ENCODE measurements at regions not wholly inside any gene's neighbourhood (a gene's known extent, or its start where the extent isn't known, plus 50 kb on each side); places are given as distances from the start of the nearest gene placed in this dataset.

GRCh38 chr5:68088302-68088701 lies 127.3 kb upstream of the PIK3R1 start:
- Histone ChIP-seq H3K4me3 (ENCODE audit: insufficient read depth, low read depth, low read length) (no peak overlapping the region), H3K36me3 (replicated peaks; ENCODE audit: control insufficient read depth, insufficient read depth, low read length) (no peaks in the 10 kb centered on the region), H3K27me3 (ENCODE audit: control insufficient read depth, insufficient read depth, low read length) (no peaks in the 10 kb centered on the region)
- DNase-seq: no peak

- Histone ChIP-seq H3K4me3 (ENCODE audit: insufficient read depth, low read depth, low read length) (no peak overlapping the region), H3K27me3 (ENCODE audit: control insufficient read depth, insufficient read depth, low read length) (no peaks in the 10 kb centered on the region), H3K36me3 (replicated peaks; ENCODE audit: control insufficient read depth, insufficient read depth, low read length) (no peaks in the 10 kb centered on the region)
- DNase-seq: no peak
Observed at GRCh38 chr5:68087866-68088265, 127.7 kb upstream of the PIK3R1 start.

GRCh38 chr5:68086857-68087256 lies 128.7 kb upstream of the PIK3R1 start:
- Histone ChIP-seq H3K27me3 (ENCODE audit: control insufficient read depth, insufficient read depth, low read length) (no peaks in the 10 kb centered on the region), H3K36me3 (replicated peaks; ENCODE audit: control insufficient read depth, insufficient read depth, low read length) (no peaks in the 10 kb centered on the region), H3K4me3 (ENCODE audit: insufficient read depth, low read depth, low read length) (no peak overlapping the region)
- DNase-seq: no peak

- DNase-seq: no peak
- no peaks in the 10 kb centered on the region for H3K27me3 ChIP-seq (ENCODE audit: control insufficient read depth, insufficient read depth, low read length)
- no peak overlapping the region for H3K4me3 ChIP-seq (ENCODE audit: insufficient read depth, low read depth, low read length)
- H3K36me3 ChIP-seq (replicated peaks; ENCODE audit: control insufficient read depth, insufficient read depth, low read length): no peaks in the 10 kb centered on the region
Observed at GRCh38 chr5:68086439-68086838, 129.1 kb upstream of the PIK3R1 start.

- Histone ChIP-seq H3K36me3 (replicated peaks; ENCODE audit: control insufficient read depth, insufficient read depth, low read length) (no peaks in the 10 kb centered on the region), H3K4me3 (ENCODE audit: insufficient read depth, low read depth, low read length) (no peak overlapping the region), H3K27me3 (ENCODE audit: control insufficient read depth, insufficient read depth, low read length) (no peaks in the 10 kb centered on the region)
- no peak for DNase-seq
Observed at GRCh38 chr5:68084396-68084795, 131.2 kb upstream of the PIK3R1 start.

DNA sequence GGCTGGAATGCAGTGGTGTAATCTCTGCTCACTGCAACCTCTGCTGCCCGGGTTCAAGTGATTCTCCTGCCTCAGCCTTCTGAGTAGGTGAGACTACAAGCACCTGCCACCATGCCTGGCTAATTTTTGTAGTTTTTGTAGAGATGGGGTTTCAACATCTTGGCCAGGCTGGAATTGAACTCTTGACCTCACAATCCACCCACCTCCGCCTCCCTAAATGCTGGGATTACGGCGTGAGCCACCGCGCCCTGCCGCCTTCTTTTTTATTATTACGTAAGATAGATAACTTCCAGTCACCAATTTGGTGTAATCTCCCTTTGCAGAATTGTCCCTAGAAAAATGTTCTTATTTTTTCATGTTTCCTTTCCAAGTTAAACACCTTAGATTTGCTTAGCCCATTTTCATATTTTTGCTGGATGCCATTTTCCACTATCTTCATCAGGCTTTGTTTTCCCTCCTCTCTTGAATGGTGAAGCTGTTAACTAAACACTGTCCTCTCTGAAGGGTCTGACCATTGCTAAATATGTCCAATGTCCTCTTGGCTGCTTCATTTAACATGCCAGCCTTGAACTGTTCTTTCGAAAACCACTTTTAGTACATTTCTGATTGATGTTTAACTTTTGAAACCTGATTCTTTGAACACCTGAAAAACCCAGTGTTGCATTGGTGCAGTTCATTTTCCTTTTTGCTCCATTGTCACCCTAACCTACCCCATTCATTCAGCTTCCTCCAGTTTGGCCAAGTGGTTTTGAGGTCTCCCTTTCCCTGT lies 135.1 kb upstream of the PIK3R1 start:
- no peak for DNase-seq
- Histone ChIP-seq H3K27me3 (ENCODE audit: control insufficient read depth, insufficient read depth, low read length) (no peaks in the 10 kb centered on the region), H3K4me3 (ENCODE audit: insufficient read depth, low read depth, low read length) (no peak overlapping the region), H3K36me3 (replicated peaks; ENCODE audit: control insufficient read depth, insufficient read depth, low read length) (no peaks in the 10 kb centered on the region)

GRCh38 chr5:68077349-68077894 lies 138.1 kb upstream of the PIK3R1 start:
- Histone ChIP-seq H3K27me3 (ENCODE audit: control insufficient read depth, insufficient read depth, low read length) (no peaks in the 10 kb centered on the region), H3K4me3 (ENCODE audit: insufficient read depth, low read depth, low read length) (no peak overlapping the region), H3K36me3 (replicated peaks; ENCODE audit: control insufficient read depth, insufficient read depth, low read length) (no peaks in the 10 kb centered on the region)
- no peak for DNase-seq

- H3K27me3 ChIP-seq (ENCODE audit: control insufficient read depth, insufficient read depth, low read length): no peaks in the 10 kb centered on the region
- H3K36me3 ChIP-seq (replicated peaks; ENCODE audit: control insufficient read depth, insufficient read depth, low read length): no peaks in the 10 kb centered on the region
- no peak overlapping the region for H3K4me3 ChIP-seq (ENCODE audit: insufficient read depth, low read depth, low read length)
- no peak for DNase-seq
Observed at GRCh38 chr5:68074633-68075032, 140.9 kb upstream of the PIK3R1 start.

DNA sequence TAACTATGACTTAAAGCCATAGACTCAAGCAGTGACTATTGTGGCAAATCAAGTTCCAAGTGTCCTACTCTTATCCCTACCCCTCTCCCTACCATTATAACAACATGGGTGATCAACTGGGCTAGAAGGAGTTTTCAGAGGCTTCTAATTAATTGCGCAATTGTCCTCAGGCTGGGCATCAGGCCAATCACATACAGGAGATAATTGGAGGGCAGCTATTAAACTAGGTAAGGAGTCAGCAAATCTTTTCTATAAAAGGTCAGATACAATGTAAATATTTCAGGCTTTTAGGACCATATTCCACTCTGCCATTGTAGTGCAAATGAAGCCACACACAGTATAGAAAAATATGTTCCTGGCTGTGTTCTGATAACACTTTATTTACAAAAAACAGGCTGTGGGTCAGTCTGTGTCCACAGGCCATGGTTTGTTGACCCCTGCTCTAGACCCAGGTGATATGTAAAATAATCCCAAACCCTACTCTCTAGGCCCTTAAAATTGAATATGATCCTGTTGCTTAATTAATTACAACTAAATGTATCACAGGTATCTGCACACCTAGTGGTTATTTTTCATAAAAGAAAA lies 141.4 kb upstream of the PIK3R1 start:
- Histone ChIP-seq H3K36me3 (replicated peaks; ENCODE audit: control insufficient read depth, insufficient read depth, low read length) (no peaks in the 10 kb centered on the region), H3K27me3 (ENCODE audit: control insufficient read depth, insufficient read depth, low read length) (no peaks in the 10 kb centered on the region), H3K4me3 (ENCODE audit: insufficient read depth, low read depth, low read length) (no peak overlapping the region)
- DNase-seq: no peak

GRCh38 chr5:68071736-68072135 lies 143.8 kb upstream of the PIK3R1 start:
- H3K4me3 ChIP-seq (ENCODE audit: insufficient read depth, low read depth, low read length): no peak overlapping the region
- no peaks in the 10 kb centered on the region for H3K27me3 ChIP-seq (ENCODE audit: control insufficient read depth, insufficient read depth, low read length)
- no peak for DNase-seq
- H3K36me3 ChIP-seq (replicated peaks; ENCODE audit: control insufficient read depth, insufficient read depth, low read length): no peaks in the 10 kb centered on the region

DNA sequence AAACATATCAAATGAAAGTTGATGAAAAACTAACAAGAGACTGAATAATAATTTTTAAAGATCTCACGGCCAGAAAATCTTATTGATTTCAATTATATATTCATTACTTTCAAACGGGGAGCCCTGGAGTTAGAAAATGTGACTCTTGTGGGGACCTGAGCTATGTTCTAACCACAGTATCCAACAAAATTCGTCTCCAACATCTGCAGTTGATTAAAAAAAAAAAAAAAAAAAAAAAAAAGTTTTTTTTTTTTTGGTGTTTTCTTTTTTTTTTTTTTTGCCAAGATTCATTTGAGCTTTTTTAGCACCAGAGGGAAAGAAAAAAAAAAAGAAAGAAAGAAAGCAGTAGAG lies 144.3 kb upstream of the PIK3R1 start:
- DNase-seq: no peak
- H3K36me3 ChIP-seq (replicated peaks; ENCODE audit: control insufficient read depth, insufficient read depth, low read length): no peaks in the 10 kb centered on the region
- no peak overlapping the region for H3K4me3 ChIP-seq (ENCODE audit: insufficient read depth, low read depth, low read length)
- H3K27me3 ChIP-seq (ENCODE audit: control insufficient read depth, insufficient read depth, low read length): no peaks in the 10 kb centered on the region

DNA sequence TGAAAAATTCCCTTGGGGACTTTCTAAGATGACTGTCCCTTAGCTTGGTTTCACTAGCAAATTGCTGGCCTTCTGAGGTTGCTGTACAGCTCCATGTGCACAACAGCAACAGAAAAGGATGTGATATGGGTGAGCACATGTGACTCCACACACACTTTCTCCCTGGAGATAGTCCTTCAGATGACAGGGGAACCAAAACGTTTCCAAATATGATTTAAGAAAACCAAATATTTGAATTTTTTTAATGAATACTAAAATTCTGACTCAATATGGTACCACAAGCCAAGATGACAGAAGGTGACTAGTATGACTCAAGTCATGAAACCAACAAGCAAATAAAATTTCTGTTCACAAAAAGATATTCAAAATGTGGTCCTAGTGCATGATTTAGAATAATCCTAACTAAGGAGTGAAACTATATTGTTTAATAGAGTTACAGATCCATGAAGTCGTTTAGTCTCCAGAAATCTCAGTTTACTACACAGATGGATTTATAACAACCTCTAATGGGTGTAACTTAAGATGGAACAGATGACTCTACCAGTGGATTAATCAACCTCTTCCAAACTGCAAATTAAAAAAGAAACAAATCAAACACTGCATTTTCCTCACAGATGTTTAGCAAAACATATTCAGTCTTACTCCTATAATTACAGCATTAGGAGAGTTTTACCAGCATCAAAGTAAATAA lies 144.8 kb upstream of the PIK3R1 start:
- H3K36me3 ChIP-seq (replicated peaks; ENCODE audit: control insufficient read depth, insufficient read depth, low read length): no peaks in the 10 kb centered on the region
- no peak overlapping the region for H3K4me3 ChIP-seq (ENCODE audit: insufficient read depth, low read depth, low read length)
- DNase-seq: no peak
- H3K27me3 ChIP-seq (ENCODE audit: control insufficient read depth, insufficient read depth, low read length): no peaks in the 10 kb centered on the region

GRCh38 chr5:68067976-68068603 lies 147.5 kb upstream of the PIK3R1 start:
- H3K27me3 ChIP-seq (ENCODE audit: control insufficient read depth, insufficient read depth, low read length): no peaks in the 10 kb centered on the region
- H3K36me3 ChIP-seq (replicated peaks; ENCODE audit: control insufficient read depth, insufficient read depth, low read length): no peaks in the 10 kb centered on the region
- DNase-seq: no peak
- H3K4me3 ChIP-seq (ENCODE audit: insufficient read depth, low read depth, low read length): no peak overlapping the region

- Histone ChIP-seq H3K27me3 (ENCODE audit: control insufficient read depth, insufficient read depth, low read length) (no peaks in the 10 kb centered on the region), H3K36me3 (replicated peaks; ENCODE audit: control insufficient read depth, insufficient read depth, low read length) (no peaks in the 10 kb centered on the region), H3K4me3 (ENCODE audit: insufficient read depth, low read depth, low read length) (no peak overlapping the region)
- no peak for DNase-seq
Observed at GRCh38 chr5:68067291-68067690, 148.3 kb upstream of the PIK3R1 start.
